IPS-15b (cell line): ENCODE measurements at regions not wholly inside any gene's neighbourhood (a gene's known extent, or its start where the extent isn't known, plus 50 kb on each side); places are given as distances from the start of the nearest gene placed in this dataset.

Experiments
- H3K27me3 ChIP-seq: one replicate; pipeline ENCODE4 v1.6.1; 2013; ENCODE audit warnings: low read length; ENCODE audit not compliant: control insufficient read depth, insufficient read depth
- H3K36me3 ChIP-seq: one replicate; pipeline ENCODE4 v1.6.1; 2013; ENCODE audit warnings: low read length; ENCODE audit not compliant: control insufficient read depth, insufficient read depth
- H3K4me1 ChIP-seq: one replicate; pipeline ENCODE4 v1.6.1; 2013; ENCODE audit warnings: mild to moderate bottlenecking, low read length; ENCODE audit not compliant: control insufficient read depth, insufficient read depth
- H3K4me3 ChIP-seq: one replicate; pipeline ENCODE4 v1.5.1; 2013; ENCODE audit warnings: low read depth, low read length
- H3K9ac ChIP-seq: one replicate; pipeline ENCODE4 v1.6.1; 2013; ENCODE audit warnings: low read depth, mild to moderate bottlenecking, low read length
- H3K9me3 ChIP-seq: one replicate; pipeline ENCODE4 v1.6.1; 2013; ENCODE audit warnings: mild to moderate bottlenecking, low read length; ENCODE audit not compliant: control insufficient read depth, insufficient read depth

GRCh38 chr17:79473876-79474440 is 136.9 kb downstream of the RBFOX3 start:
- no peak overlapping the region for H3K9ac ChIP-seq

GRCh38 chr17:79473111-79473875 is 137.6 kb downstream of the RBFOX3 start:
- Histone ChIP-seq H3K9ac (no peak overlapping the region), H3K27me3 (no peaks in the 10 kb centered on the region), H3K4me1 (peaks cover 2% of the 10 kb centered on the region), H3K9me3 (no peaks in the 10 kb centered on the region), H3K4me3 (no peak overlapping the region), H3K36me3 (no peaks in the 10 kb centered on the region)

More at GRCh38 chr17:79473876-79474440, 136.9 kb downstream of the RBFOX3 start:
- Histone ChIP-seq H3K4me1 (peaks cover 2% of the 10 kb centered on the region), H3K36me3 (no peaks in the 10 kb centered on the region), H3K9me3 (no peaks in the 10 kb centered on the region), H3K27me3 (no peaks in the 10 kb centered on the region), H3K4me3 (no peak overlapping the region)

GRCh38 chr17:79470754-79471153 is 140.1 kb downstream of the RBFOX3 start:
- Histone ChIP-seq H3K4me1 (peaks cover 2% of the 10 kb centered on the region), H3K36me3 (no peaks in the 10 kb centered on the region), H3K27me3 (no peaks in the 10 kb centered on the region), H3K4me3 (no peak overlapping the region), H3K9ac (no peak overlapping the region), H3K9me3 (no peaks in the 10 kb centered on the region)

- Histone ChIP-seq H3K9ac (no peak overlapping the region), H3K9me3 (no peaks in the 10 kb centered on the region), H3K36me3 (no peaks in the 10 kb centered on the region), H3K4me1 (peaks cover 2% of the 10 kb centered on the region), H3K27me3 (no peaks in the 10 kb centered on the region), H3K4me3 (no peak overlapping the region)
Measured at GRCh38 chr17:79469646-79470045, 141.2 kb downstream of the RBFOX3 start.

- no peaks in the 10 kb centered on the region for H3K9me3 ChIP-seq
- H3K27me3 ChIP-seq, result no peaks in the 10 kb centered on the region
- no peaks in the 10 kb centered on the region for H3K4me1 ChIP-seq
- H3K36me3 ChIP-seq, result no peaks in the 10 kb centered on the region
- H3K9ac ChIP-seq, result no peak overlapping the region
- no peak overlapping the region for H3K4me3 ChIP-seq
Measured at GRCh38 chr17:79468183-79468944, 142.5 kb downstream of the RBFOX3 start.

GRCh38 chr17:79466562-79467350 is 144.1 kb downstream of the RBFOX3 start:
- Histone ChIP-seq H3K9ac (no peak overlapping the region), H3K4me3 (no peak overlapping the region), H3K9me3 (no peaks in the 10 kb centered on the region), H3K36me3 (no peaks in the 10 kb centered on the region), H3K27me3 (no peaks in the 10 kb centered on the region), H3K4me1 (no peaks in the 10 kb centered on the region)

GRCh38 chr17:79465681-79466025 is 145.2 kb downstream of the RBFOX3 start:
- no peaks in the 10 kb centered on the region for H3K4me1 ChIP-seq
- H3K4me3 ChIP-seq, result no peak overlapping the region
- H3K36me3 ChIP-seq, result no peaks in the 10 kb centered on the region
- no peaks in the 10 kb centered on the region for H3K9me3 ChIP-seq
- H3K27me3 ChIP-seq, result no peaks in the 10 kb centered on the region
- H3K9ac ChIP-seq, result no peak overlapping the region

GRCh38 chr17:79465011-79465680 is 145.7 kb downstream of the RBFOX3 start:
- H3K4me1 ChIP-seq, result no peaks in the 10 kb centered on the region
- no peak overlapping the region for H3K9ac ChIP-seq
- H3K4me3 ChIP-seq, result no peak overlapping the region
- no peaks in the 10 kb centered on the region for H3K27me3 ChIP-seq
- H3K9me3 ChIP-seq, result no peaks in the 10 kb centered on the region
- no peaks in the 10 kb centered on the region for H3K36me3 ChIP-seq

GRCh38 chr17:79464318-79465010 is 146.4 kb downstream of the RBFOX3 start:
- H3K9me3 ChIP-seq, result no peaks in the 10 kb centered on the region
- no peaks in the 10 kb centered on the region for H3K36me3 ChIP-seq
- H3K9ac ChIP-seq, result no peak overlapping the region
- no peaks in the 10 kb centered on the region for H3K27me3 ChIP-seq
- no peak overlapping the region for H3K4me3 ChIP-seq
- no peaks in the 10 kb centered on the region for H3K4me1 ChIP-seq

GRCh38 chr17:79463421-79464317 is 147.2 kb downstream of the RBFOX3 start:
- Histone ChIP-seq H3K4me1 (no peaks in the 10 kb centered on the region), H3K9ac (no peak overlapping the region), H3K9me3 (no peaks in the 10 kb centered on the region), H3K27me3 (no peaks in the 10 kb centered on the region), H3K4me3 (no peak overlapping the region), H3K36me3 (no peaks in the 10 kb centered on the region)
